Inferior parietal cortex (tissue), 1 donor: ENCODE measurements at regions not wholly inside any gene's neighbourhood (a gene's known extent, or its start where the extent isn't known, plus 50 kb on each side); places are given as distances from the start of the nearest gene placed in this dataset.
"Not testable (repeated sequence)": the region's sequence is repeated elsewhere in the genome, so short reads cannot be mapped to it uniquely, and the experiment has no call there.

Experiments used
- DNase-seq: peaks from one replicate; pipeline ENCODE4 v3.0.0-alpha.2; 2016; ENCODE audit errors: extremely low spot score

DNA sequence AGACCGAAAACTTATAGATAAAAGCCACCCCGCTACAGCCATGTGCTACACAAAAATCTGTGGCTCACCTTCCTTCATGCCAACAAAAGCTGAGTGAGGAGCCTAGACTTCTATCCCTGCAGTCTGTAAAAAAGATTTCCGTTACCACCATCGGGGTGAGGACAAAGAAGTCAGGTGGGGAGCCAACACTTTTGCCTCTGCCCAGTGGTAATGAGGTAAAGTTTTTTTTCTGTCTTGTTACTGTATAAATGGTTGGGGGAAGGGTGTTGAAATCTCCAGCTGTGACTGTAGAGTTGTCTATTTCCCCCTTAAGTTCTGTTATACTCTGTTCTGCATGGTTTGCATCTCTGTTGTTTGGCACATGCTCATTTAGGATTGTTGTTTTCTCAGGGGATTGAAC lies 707.8 kb downstream of the FLRT2 start:
- DNase-seq, result no peak

DNA sequence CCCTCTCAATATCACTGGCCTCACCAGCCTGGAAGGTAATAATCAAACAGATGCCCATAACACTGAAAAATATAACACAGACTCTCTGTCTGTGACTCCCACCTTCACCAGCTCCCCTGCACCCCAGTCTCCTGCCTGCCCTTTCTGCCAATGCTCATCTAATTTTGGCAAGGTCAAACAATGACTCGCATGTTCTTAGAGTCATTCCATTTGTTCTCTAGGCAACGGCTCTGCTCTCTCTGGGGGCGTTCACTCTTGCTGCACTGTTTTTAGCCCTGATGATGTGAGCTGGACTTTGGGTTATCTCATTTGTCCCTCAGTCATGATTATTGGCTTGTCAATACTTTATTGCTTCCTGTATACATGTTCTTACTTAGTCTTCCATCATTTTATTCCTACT lies 691.8 kb downstream of the FLRT2 start:
- no peak for DNase-seq

DNA sequence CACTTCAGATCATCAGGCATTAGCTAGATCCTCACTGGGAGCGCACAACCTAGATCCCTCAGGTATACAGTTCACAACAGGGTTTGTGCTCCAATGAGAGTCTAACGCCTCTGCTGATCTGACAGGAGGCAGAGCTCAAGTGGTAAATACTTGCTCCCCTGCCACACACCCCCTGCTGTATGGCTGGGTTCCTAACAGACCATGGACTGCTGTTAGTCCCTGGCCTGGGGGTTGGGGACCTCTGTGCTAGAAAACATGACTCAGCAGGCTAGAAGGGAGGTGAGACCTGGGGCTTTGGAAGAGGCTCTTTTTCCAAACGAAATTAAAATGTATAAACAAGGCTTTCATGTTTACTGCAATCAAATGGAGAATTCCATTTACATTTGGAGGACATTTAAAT lies 691.1 kb downstream of the FLRT2 start:
- DNase-seq, result no peak

DNA sequence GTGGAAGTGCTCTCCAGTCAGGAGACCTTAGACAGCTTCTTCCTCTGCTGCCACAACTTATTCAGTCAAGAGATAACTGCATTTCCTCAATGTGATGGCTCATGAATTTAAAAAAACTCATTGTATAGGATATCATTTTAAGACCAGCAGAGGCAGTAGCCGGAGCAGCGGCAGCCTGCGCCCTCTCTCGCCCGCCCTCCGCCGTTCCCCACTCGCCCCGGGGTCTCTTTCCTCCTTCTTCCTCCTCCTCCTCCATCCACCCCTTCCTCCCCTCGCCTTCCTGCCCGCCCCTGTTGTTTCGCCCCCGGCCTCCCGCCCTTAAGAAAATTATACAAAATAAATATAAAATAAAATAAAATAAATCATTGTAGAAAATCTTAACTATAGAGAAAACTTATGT lies 687.6 kb downstream of the FLRT2 start:
- no peak for DNase-seq

DNA sequence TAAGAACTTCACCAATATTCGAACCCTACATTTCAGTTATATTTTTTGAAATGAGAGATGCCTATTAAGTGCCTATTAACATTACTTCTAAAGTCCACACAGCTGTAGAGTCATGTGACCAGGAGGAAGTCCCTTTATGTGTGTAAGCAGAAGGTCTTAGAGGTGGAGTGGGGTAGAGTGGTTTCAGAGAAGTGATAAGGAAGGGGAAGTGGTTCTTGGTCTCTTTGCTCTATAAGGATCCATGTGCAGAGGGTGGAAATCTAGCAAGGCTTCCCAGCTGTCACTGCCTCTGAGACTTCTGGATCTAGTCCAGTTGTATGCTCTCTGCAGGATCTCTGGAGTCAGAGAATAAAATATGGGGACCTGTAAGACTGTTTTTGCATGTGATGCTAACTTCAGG lies 673.9 kb downstream of the FLRT2 start:
- DNase-seq, result no peak

DNA sequence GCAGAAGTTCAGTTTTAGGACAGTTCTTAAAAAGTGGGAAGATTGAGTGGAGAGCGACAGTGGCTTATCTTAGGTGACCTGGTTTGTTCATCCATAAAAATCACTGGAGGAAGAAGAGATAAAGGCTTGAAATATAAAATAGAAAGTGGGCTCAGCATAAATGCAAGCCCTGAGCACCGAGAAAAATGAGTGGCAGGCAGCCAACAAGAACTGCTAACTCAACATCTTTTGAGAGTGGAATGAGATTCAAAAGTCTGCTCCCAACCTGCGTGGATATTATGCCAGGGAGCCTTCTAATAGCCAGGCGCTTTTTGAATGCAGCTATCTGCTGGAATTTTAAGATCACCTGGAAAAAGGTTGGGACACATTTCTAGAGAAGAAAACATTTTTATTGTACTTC lies 666.5 kb downstream of the FLRT2 start:
- no peak for DNase-seq

DNA sequence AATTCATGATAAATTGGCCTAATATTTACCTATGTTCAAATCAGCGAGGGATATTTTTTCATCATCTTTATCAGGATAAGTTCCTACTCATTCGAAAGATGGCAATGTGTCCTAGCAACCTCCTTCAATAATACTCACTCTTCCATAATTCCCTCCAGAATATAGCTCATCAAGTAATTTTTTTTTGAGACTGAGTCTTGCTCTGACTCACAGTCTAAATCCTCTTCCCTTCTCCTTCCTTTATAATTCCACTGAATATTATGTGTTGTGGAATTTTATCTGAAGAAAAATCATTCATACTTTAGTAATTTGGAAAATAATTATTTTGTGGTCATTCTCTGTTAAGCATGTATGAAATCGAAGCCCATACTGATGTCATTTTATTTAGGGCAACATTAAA lies 663.8 kb downstream of the FLRT2 start:
- no peak for DNase-seq

DNA sequence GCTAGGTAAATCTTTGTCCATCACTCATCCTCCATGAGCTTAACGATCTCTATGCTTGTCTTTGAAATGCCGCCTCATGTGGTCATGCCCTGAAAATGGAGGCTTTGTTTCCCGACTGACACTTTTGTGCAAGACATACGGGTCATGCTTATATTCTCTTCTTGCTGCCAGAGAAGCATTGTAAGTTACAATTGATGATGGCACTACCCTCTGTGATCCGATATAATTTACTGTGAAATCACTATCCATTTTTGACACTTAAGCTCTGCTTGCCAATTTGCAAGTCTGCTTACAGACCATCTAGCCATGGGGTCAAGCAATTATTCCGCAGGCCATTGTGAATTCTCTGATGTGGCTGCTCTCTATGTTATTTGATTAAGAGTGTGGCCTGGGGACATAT lies 650.0 kb downstream of the FLRT2 start:
- no peak for DNase-seq

DNA sequence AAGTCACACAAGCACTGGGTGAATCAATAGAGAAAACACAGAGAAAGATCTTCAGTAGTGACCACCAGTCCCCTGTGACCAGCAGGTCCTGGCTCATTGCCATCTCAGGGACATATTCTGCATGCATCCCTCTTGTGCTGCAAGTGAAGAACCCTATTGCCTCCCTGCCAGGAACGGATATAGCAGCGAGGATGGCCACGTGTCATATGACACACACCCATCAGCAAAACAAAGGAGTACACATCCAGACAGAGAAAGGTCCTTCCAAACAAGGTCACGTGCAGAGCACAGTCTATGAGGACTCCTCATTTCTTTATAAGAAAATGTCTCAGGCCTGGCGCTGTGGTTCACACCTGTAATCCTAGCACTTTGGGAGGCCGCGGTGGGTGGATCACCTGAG lies 638.4 kb downstream of the FLRT2 start:
- no peak for DNase-seq

DNA sequence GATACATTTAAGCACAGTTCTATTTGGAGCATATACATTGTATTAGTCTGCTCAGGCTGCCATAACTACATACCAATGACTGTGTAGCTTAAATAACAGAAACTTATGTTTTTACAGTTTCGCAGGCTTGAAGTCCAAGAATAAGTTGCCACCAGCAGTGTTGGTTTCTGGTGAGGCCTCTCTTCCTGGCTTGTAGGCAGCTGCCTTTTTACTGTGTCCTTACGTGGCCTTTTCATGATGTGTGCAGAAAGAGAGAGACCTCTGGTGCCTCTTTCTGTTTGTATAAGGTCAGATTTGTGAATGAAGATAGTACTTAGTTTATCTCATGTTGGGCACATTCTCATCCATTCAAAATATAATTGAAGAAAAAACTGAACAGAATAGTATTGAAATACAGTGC lies 636.6 kb downstream of the FLRT2 start:
- DNase-seq, result no peak

DNA sequence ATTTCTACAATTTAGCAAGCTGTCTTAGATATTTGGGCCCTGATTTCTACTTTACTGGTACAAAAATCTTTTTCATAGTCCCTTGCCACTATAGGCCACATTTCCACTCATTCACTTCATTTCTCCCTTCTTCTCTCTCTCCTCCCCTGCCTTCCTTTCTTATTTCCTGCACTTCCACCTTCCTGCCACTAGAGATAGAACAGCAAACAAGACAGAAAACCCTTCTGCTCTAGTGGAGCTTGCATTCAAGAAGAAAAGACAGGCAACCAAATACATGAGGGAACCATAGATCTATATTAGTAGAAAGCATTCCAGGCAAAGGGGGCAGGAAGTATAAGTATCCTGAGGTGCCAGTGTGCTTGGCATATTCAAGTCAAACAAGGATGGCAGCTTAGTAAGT lies 623.5 kb downstream of the FLRT2 start:
- DNase-seq, result no peak

DNA sequence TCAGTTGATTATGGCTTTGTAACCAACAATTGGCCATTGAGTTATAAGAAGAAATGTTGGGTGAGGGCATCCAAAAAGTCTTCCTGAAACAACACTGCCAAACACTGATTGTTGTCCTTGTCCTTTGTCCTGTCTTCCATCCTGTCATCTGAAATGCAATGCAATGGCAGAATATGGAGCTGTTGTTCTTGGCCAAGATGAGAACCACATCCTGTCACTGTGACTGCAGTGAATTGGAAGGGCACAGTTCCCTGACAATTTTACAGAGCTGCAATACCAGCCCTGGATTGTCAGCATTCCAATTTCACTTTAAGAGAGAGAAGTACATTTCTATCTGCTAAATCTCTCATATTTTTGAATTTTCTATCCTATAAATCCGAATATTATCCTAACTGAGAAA lies 613.3 kb downstream of the FLRT2 start:
- no peak for DNase-seq

DNA sequence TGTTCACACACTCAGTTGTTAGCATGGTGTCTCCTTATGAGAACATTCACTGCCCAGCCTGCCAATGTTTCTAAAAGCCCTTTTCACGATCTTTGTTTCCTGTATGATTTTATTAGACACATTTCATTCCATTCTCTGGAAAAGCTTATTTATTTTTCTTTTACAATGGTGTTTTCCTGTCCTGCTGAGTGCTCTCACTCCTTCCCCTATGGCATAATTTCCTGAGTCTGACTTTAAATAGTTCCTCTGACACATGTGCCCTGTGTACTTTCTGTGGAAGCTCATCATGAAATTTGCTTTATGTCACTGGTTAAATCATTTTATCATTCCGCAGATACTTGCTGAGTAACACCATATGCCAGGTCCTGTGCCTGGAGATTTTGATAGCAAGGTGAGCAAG lies 612.0 kb downstream of the FLRT2 start:
- no peak for DNase-seq

DNA sequence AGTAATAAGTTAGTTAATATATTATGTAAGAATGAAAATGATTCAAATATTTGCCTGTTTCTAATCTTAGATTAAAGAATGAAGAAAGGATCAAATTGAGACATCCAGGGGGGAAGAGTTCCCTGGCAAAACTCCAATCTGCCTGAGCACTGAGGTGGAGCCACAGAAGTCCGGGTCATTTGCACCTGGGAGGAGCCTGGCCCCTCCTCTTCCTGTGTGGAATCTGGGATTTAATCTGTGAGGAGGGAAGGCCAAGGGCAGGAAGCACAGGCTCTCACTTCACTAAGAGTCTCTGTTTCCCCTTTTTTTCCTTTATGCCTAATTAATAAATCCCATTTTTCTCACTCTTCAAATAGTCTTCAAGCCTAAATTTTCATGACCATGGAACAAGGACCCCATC lies 599.5 kb downstream of the FLRT2 start:
- DNase-seq, result no peak

DNA sequence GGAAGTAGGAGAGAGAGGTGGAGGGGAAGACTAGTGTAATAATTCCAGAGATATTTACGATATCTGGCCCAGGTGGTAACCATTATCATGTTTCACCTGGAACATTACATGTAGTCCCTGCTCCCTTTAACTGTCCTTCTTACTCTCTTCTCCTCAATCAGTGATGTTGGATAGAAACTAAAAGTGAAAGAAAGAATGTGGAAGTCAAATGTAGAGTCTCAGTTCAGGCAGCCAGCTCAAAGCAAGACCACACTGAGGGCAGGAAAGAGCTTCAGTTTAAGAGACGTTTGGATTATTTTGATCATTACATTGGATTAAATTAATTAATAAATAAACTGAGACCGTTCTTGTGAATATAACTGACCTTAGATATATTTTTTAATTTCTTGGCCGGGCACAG lies 594.4 kb downstream of the FLRT2 start:
- no peak for DNase-seq

DNA sequence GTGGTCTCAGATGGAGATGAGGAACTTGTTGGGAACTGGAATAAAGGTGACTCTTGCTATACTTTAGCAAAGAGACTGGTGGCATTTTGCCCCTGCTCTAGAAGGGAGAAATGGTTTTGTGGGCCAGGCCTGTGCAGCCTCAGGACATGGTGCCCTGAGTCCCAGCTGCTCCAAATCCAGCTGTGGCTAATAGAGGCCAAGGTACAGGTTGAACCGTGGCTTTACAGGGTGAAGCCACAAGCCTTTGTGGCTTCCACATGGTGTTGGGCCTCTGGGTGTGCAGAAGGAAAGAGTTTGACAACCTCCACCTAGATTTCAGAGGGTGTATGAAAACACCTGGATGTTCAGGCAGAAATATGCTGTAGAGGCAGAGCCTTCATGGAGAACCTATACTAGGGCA lies 586.0 kb downstream of the FLRT2 start:
- no peak for DNase-seq

DNA sequence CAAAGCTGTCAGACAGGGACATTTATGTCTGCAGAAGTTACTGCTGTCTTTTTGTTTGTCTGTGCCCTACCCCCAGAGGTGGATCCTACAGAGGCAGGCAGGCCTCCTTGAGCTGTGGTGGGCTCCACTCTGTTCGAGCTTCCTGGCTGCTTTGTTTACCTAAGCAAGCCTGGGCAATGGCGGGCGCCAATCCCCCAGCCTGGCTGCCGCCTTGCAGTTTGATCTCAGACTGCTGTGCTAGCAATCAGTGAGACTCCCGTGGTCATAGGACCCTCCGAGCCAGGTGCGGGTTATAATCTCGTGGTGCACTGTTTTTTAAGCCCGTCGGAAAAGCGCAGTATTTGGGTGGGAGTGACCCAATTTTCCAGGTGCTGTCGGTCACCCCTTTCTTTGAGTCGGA lies 580.9 kb downstream of the FLRT2 start:
- DNase-seq, result not testable (repeated sequence)

DNA sequence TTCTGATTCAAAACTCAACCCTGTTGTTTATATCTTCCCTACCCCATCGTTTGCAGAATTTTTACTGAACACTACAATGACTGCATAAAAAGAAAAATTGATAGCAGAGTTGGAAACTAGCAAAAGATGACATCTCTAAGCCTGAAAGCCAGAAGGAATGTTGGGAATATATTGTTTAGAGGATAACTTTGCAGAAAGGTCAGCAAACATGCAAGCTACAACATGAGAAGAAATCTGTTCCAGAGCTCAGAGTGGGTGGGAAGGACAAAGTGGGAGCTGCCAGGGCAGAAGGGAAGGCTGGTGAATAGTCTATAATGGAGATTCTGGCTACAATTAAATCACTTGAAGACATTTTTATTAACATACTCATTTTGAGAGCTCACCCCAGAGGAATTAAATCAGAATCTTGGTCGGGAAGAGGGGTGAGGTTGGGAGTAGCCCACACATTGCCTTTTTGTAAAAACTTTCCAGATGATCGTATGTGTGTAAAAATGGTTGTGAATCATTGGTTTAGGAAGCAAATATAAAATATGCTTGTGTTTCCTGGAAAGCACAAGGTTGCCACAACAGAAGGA lies 574.8 kb downstream of the FLRT2 start:
- no peak for DNase-seq

DNA sequence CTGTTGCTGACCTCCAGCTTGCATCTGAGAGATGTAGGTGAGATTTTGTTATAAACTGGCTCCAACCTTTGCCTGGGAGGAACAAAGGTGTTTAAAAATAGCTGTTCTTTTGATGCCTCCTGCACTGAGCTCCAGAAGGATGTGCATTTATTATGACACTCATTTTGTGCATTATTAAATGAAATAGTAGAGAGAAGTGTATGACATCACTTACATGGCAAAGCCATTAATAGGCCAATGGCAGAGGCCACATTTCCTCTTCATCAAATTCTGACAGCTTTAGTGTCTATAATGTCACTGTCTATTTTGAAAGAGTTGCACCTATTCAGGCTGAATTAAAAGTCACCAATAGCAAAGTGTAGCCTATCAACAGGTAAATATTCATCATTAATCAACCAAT lies 564.6 kb downstream of the FLRT2 start:
- DNase-seq, result no peak

DNA sequence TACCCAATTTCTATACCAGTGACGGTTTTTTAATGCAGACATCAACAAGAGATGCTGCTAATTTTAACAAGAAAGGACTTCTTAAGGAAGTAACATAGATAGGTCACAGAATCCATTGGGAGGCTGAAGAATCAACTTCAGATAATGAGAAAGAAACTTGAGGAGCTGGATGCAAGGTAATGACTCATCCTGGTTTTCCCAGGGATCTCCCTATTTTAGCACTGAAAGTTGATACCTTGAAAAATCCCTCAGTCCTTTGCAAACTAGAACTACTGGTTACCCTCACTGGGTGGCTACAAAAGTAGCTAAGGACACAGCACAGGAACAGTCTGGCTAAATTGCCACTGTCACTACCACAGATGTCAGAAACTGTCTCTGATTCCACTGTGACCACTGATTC lies 561.9 kb downstream of the FLRT2 start:
- DNase-seq, result no peak

DNA sequence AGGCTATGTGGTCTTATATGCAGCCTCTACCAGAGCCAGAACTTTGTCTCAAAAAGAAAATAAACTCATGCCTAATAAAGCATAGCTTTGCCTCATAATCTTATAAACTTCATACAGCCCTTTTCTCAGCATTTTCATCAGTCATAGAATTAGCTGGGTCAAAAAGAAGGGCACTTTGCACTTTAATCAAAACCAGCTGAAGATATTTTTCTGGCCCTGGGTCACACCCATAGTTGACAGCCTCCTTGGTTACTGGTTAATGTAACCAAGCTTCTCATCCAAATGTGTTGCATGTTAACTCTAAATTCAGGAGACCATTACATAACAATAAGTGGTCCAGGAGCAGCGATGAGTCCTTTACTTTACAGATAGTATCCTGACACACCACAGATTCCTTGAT lies 558.2 kb downstream of the FLRT2 start:
- DNase-seq, result no peak

DNA sequence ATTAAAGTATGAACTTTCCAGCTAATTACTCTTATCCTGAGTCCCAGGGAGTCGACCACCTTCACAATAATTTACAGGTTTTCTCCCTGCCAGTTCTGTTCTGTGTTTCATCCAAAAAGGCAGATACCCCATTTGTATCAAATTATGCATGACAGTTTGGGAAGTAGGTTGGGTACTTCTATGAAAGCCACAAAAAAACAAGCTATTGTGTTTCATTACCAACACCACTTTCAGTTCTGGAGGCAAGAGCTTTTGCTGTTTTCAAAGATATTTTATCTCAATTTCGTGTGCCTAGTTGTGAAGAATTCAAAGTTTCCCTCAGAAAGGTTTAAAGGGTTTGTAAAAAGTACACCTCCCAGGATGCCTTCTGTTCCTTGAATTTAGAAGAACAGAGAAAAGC lies 557.4 kb downstream of the FLRT2 start:
- DNase-seq, result no peak

DNA sequence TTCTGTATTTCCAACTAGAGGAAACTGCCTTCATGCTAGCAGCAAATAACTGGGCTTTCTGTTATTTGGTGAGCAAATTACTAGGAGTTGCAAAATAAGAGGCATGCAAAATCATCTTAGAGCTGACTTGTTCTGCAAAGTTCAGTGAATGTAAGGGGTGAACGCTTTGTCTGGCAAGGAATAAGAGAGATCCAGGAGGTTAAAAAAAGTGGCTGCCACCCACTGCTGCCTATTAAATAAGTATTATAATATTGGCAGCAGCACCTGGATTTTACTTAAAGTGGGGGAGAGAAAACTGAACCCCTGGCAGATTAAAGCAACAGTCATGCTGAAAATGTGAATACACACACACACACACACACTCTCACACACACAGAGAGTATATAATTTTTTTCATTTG lies 557.0 kb downstream of the FLRT2 start:
- no peak for DNase-seq

DNA sequence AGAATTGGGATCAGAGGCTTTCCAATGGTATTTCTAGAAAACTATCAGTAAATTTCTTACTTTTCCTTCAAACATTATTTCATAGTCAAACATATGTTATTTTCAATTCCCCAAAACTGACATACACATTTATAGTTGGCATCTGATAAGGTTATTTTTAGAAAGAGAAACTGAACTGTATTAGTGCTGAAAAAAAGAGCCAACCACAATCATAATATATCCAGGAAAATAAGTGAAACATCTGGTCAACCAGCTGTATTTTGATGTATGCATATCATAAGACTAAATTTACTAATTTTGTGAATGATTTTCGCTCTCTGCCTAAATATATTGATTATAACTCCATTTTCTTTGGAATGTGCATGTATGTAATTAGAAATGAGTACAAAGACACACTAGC lies 554.2 kb downstream of the FLRT2 start:
- DNase-seq, result no peak

DNA sequence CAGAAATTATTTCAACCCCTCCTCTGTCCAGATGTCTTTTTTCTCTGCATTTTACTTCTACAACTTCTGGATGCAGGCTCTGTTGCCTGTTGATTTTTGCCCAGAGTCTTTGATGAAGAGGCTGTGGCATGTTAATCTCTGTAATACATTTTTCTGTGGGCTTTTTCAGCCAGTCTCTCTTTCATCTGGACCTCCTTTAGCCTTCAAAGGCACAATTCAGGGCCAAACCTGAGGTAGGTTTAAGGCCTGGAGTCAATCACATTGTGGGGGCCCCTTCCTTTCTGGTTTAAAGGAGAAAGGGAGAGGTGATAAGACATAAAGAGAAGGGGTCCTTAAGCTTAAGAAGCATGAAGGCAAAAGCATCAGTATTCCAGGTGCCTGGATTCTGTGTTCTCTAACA lies 553.7 kb downstream of the FLRT2 start:
- DNase-seq, result no peak
